Fibroblast of skin of back (primary cell): ENCODE measurements at regions not wholly inside any gene's neighbourhood (a gene's known extent, or its start where the extent isn't known, plus 50 kb on each side); places are given as distances from the start of the nearest gene placed in this dataset.

Experiments used
- DNase-seq: peaks from one replicate; pipeline ENCODE4 v3.0.0-alpha.2; 2013

- DNase-seq = no peak
Measured at GRCh38 chr9:129411501-129412175, 209.3 kb downstream of the C9orf50 start.

- DNase-seq = no peak
Measured at GRCh38 chr9:129410226-129410625, 210.7 kb downstream of the C9orf50 start.

GRCh38 chr9:129408535-129409215 lies 212.2 kb downstream of the C9orf50 start:
- no peak for DNase-seq

- DNase-seq = no peak
Measured at GRCh38 chr9:129407905-129408452, 212.9 kb downstream of the C9orf50 start.

GRCh38 chr9:129406278-129407225 lies 214.3 kb downstream of the C9orf50 start:
- no peak for DNase-seq

GRCh38 chr9:129405827-129406213 lies 215.1 kb downstream of the C9orf50 start:
- DNase-seq = no peak

- peak; percentile 45 for DNase-seq
Measured at GRCh38 chr9:129405089-129405826, 215.6 kb downstream of the C9orf50 start.

GRCh38 chr9:129404621-129405020 lies 216.3 kb downstream of the C9orf50 start:
- no peak for DNase-seq

- DNase-seq = no peak
Measured at GRCh38 chr9:129403779-129404620, 216.9 kb downstream of the C9orf50 start.

- no peak for DNase-seq
Measured at GRCh38 chr9:129402931-129403778, 217.7 kb downstream of the C9orf50 start.

- no peak for DNase-seq
Measured at GRCh38 chr9:129402371-129402739, 218.5 kb downstream of the C9orf50 start.

GRCh38 chr9:129401623-129402370 lies 219.1 kb downstream of the C9orf50 start:
- DNase-seq = no peak

GRCh38 chr9:129400971-129401622 lies 219.8 kb downstream of the C9orf50 start:
- no peak for DNase-seq

GRCh38 chr9:129400001-129400970 lies 220.6 kb downstream of the C9orf50 start:
- DNase-seq = no peak

- DNase-seq = no peak
Measured at GRCh38 chr9:129399634-129399990, 221.3 kb downstream of the C9orf50 start.

- no peak for DNase-seq
Measured at GRCh38 chr9:129398961-129399633, 221.0 kb upstream of the IER5L start.
